Activated CD4-positive, alpha-beta T cell treated with anti-CD3 and anti-CD28 coated beads for 4 hours (primary cell): ENCODE measurements at regions not wholly inside any gene's neighbourhood (a gene's known extent, or its start where the extent isn't known, plus 50 kb on each side); places are given as distances from the start of the nearest gene placed in this dataset.

Experiments used
- DNase-seq, 2 donors: peaks; one replicate each; pipeline ENCODE4 v3.0.0-alpha.2; 2020

DNA sequence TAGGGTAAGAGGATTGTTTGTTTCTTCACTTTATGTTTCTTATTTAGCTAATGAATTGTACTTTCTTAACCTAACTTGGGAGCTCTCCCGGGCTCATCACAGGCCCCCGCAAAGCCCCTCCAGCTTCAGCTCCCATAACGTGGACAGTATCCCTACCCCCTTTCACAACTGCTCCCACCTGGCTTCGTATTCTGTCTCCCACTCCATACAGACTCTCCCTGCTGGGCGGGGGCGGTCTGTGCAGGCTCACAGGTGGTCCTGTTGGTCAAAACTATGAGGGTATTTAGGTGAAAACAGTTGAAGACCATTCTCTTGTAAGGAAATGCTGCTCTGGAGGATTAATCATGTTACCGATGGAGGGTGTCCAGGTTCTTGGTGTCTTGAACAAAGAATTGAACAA is 805.3 kb downstream of the SEMA5A start:
- DNase-seq = no peak

DNA sequence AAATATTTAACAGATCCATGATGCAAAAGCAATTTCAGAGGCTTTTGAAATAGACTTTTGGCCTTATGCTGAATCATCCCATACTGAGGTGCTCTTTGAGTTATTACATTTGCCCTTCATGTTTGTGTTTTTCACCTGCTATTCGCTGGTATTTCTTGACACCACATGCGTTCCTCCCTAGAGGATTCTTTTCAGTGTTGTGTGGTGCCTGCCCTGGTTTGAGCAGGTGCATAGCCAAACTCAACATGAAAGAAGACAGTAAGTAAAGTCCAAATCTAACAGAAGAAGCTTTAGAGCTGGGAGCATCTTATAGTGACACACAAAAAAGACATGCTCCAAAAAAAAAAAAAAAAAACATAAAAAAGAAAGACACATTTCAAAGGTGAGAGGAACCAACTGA is 796.3 kb downstream of the SEMA5A start:
- DNase-seq = no peak

DNA sequence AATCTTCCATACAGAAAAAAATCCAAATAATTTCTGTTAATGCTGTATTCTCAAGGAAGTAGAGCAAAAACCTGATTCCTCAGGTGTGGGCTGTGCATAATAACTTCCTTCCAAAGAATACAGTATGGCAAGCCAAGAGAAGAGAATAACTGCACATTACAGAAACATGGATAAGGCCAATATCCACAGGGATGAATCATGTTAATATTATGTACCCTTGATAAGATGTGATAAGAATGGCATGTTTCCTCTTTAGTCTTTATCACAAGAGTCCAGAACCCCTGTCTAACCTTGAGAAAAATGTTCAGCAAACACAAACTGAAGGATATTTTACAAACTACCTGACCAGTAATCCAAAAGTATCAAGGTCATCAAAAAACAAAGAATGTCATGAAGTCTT is 795.8 kb downstream of the SEMA5A start:
- DNase-seq = no peak

DNA sequence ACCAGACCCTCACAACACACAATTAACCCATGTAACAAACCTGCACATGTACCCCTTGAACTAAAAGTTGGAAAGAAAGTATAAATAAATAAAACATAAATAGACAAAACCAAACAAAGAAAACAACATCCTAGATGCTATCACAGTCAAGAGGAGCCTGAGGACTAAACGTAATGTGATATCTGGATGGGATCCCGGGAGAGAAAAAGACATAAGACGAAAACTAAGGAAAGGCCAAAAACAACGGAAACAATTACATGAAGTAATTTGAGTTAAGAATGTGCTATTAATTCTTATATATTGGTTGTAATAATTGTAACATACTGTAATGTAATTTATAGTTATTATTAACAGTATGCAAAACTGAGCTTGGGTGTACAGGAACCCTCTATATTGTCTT is 793.9 kb downstream of the SEMA5A start:
- DNase-seq = no peak

DNA sequence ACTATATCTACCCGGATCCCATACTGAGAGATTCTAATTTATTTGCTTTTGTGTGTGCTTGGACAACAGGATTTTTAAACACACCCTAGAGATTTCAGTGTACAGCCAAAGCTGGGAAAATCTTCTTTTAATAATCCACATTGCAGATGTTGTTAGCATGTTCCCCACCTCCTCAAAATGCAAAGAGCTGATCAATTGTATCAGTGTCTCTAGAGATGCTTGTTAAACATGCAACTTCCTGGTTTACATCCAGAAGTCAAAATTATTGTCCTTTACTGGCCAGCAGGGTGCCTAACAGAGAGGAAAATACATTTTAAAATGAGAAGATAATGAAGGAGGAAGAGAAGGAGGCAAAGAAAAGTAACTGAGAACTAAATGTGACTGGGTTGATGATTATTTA is 793.3 kb downstream of the SEMA5A start:
- no peak for DNase-seq

DNA sequence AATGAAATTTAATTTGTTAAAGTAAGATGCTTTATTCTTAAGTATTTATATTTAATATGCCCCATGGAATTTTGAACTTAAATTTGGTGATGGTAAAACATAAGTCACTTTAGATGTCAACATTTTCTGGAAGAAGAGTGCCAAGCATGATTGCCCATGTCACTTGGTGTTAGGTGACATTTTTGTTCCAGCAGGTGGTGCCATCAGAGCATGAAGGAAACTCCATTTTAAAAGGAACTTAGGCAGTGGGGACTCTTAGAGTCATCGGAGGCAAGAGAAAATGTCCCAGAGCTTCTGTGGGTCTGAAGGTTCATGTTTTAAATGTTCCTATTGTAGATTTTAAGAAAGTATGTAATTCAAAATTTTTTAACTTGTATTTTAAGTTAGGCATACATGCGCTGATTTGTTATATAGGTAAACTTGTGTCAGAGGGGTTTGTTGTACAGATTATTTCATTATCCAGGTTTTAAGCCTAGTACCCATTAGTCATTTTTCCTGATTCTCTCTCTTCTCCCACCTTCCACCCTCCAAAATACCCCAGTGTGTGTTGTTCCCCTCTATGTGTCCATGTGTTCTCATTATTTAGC is 789.3 kb downstream of the SEMA5A start:
- DNase-seq = no peak

DNA sequence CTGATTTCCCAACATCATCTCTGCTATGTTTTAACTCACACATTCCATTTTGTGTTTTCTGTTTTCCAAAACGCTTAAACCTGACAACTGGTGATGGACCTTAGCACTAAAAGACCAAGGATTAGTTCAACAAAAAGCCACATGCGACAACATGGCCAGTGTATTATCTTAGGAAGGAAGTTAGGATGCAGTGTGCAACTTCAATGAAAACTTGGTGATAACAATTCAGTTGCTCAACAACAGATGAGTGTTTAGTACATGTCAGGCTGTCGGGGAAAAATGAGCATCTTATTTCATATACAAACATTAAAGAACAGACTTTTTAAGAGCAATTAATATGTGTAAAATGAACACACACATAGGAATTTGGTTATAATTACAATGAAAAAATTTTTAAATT is 780.0 kb downstream of the SEMA5A start:
- no peak for DNase-seq

DNA sequence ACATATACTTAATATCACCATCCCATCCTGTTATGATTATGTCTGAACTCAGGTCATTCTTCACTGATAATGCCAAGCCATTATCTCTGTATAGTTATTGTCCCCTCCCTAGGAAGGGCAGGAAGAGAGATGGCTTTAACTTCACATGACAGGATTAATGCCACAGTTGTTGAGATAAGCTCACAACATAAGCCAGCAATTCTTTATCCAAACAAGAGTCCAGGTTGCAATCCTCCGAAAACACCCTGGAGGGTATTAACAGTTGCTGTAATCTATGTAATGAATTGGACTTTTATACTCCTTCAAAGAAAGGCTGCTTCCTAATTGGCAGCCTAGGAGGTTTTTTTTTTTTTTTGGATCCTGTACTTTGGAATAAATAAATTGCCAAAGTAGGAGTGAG is 779.4 kb downstream of the SEMA5A start:
- no peak for DNase-seq

DNA sequence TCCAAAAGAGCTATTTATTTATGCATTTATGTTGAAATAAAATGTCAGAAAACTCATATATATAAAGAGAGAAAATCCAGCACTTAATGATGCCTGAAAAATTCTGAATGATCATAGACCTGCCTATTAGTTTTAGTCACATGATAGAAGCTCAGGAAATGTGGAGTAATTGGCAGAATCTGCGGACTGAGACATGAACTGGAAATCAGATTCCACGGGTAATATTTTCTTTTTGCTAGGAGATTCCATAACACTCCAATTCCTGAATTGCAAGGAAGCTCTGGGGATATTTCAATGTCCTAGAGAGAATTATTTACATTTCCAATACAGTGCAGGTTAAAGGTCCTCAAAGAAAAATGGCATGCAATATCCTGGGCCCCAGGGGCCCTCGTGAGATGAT is 778.8 kb downstream of the SEMA5A start:
- no peak for DNase-seq

DNA sequence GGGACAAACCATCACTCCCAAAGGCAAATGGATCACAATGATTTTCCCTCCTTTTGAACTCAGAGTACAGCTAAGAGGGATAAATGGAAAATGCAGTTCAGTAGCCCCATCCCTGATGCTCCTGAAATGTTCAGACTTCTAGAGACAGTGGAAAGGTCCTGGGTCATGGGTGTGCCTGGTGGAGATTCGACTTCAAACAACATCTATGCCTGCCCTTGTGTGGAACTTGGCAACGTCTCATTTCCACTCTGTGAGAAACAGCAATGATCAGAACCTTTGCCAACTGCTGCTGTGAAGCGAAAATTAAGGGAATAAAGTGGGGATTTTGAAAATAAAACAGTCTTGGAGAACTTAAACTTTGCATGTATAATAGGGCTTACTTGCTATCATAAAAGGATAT is 778.1 kb downstream of the SEMA5A start:
- no peak for DNase-seq

DNA sequence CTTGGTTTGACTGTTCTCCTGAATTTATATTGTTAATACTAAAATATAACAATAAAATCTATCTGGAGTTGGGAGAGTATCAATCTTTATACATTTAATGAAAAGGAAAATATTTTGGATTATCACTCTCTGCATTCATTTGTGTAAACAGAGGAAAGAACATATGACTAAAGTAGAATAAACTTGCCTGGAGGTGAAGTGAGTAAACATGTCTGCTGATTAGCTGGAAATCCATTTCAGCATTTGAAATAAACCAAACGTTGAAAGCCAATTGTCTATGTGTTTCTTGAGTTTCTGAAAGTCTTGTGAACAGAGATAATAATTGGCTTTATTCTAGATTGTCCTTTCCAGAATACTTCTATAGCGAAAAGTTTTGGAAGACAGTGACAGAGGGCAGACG is 776.2 kb downstream of the SEMA5A start:
- DNase-seq = no peak

DNA sequence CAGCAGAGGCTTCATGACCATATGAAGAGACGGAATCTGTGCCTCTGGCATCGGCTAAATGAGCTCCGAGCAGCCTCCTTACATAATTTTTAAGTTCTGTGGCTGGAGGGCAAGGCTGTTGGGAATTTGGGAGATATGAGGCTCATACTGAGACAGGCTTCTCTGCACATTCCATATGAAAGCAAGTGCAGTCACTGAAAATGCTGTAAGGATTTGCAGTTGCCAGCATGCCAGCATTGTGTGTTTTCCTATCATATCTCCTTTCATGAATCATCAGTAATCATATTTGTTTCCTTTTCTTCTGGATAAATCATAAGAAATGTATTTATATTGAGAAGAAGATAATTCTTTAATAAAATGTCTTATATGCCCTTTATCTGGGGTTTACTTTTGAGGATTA is 775.4 kb downstream of the SEMA5A start:
- DNase-seq = no peak

DNA sequence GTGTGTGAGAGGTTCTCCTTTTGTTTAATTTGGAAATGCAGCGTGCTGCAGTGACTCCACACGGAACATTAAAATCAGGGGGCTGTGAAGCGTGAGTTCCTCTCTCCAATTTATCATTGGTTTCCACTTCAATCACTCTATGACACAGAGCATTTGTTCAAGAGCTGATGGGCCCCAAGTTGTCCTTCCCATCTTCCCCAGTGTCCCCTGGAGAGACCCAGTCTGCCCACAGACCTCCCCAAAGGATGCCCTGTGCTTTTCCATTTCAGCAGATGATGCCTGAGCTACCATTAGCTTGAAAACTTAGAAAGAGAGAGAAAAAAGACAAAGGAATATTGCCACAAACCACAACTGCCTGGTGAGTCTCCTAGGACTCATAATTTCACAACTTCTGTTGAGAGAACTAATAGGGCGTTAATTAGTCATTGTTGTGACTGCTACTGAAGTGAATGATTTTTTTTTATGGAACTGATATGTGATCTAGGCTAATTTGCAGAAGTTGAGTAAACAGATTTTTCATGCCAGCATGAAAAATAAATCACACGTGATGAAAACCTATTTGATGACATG is 772.7 kb downstream of the SEMA5A start:
- no peak for DNase-seq

DNA sequence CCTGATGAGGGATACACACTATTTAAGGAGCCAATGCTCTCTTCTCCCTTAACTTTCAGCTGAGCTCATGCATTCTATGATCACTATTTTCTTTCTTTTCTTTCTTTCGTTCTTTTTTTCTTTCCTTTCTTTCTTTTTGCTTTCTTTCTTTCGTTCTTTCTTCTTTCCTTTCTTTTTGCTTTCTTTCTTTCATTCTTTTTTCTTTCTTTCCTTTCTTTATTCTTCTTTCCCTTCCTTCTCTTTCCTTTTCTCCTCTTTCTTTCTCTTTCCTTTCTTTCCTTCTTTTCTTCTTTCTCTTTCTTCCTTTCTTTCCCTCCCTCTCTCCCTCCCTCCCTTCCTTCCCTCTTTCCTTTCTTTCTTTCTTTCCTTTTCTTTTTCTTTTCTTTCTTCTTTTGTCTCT is 761.2 kb downstream of the SEMA5A start:
- DNase-seq = no peak

DNA sequence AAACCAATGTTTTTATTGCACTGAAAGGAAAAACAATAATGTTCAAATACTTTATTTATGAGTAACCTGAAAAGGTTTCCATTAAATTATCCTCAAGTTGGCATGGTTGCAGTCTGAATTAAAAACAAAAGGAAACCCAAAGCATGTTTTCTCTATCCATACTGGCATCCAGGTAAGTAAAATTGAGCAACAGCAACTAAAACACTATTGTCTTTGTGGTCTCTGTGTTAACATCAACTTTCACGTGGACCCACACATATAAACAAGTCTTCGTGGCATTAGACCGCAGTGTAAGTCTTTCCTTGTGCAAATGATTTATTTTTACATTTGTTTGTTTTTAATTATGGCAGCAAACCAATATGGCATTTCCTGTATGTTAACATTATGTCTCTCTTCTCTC is 757.6 kb downstream of the SEMA5A start:
- no peak for DNase-seq

DNA sequence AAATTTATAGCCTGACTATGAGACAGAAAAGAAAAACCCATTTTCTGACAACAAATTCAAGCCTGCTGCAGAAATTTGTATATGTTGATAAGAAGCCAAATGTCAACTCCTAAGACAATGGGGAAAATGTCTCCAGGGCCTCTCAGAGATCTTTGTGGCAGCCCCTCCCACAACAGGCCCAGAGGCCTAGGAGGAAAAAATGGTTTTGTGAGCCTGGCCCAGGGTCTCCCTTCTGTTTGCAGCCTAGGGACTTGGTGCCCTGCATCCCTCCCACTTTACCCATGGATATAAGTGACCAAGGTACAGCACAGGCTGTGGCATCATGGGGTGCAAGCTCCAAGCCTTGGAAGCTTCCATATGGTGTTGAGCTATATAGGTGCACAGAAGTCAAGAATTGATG is 740.2 kb downstream of the SEMA5A start:
- DNase-seq = no peak

DNA sequence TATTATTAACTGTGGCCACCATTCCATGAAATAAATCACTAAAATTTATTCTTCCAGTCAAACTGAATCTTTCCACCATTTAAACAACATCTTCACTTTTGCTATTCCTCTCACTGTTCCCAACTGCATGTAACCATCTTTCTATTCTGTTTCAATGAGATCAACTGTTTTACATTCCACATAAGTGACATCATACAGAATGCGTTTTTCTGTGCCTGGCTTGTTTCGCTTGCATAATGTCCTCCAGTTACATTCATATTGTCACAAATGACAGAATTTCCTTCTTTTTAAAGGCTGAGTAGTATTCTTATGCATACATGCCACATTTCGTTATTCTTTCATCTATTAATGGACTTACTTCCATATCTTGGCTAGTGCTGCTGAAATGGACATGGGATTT is 738.2 kb downstream of the SEMA5A start:
- no peak for DNase-seq

DNA sequence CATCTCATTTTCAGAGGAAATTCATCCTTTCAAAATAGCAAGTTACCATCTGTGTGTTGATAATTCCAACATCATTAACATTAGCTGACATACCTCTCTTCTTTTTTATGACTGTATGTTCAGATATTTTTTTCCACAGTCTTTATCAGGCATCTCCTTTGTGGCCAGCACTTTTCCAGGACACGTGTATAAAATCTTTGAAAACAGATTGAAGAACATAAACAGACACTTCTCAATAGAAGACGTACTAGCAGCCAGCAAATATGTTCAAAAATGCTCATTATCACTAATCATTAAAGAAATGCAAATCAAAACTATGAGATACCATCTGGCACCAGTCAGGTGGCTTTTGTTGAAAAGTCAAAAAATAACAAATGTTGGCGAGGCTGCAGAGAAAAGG is 734.3 kb downstream of the SEMA5A start:
- no peak for DNase-seq

DNA sequence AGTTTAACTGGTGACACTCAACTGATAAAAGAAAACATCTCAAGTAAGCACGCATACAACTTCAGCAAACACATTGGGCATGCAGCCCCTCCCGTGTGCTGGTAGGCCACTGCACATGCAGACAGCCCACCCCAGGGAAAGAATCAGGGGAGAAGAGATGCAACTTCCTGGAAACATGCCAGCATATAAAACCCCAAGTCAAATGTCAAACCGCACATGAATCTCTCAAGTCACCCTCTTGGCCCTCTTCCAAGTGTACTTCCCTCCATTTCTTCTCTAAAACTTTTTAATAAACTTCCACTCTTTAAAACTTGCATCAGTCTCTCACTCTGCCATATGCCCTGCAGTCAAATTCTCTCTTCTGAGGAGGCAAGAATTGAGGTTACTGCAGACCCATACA is 732.7 kb downstream of the SEMA5A start:
- no peak for DNase-seq

DNA sequence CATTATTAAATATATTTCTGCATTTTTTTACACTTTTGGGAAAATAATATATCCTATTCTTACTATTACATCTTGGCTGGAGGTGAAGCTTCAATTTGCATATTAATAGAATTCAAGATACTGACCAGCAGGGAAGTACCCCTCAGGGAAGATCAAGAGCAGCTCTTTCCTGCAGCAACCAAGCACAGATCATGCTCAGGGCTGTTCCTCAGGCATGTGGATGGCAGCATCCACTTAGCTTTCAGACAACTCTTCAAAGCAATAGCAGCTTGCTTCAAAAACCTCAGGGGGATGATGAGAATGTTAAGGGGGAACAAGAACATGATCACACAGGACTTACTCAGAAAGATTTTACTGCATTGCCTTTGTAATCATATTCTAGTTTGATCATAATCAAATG is 731.8 kb downstream of the SEMA5A start:
- DNase-seq = no peak

DNA sequence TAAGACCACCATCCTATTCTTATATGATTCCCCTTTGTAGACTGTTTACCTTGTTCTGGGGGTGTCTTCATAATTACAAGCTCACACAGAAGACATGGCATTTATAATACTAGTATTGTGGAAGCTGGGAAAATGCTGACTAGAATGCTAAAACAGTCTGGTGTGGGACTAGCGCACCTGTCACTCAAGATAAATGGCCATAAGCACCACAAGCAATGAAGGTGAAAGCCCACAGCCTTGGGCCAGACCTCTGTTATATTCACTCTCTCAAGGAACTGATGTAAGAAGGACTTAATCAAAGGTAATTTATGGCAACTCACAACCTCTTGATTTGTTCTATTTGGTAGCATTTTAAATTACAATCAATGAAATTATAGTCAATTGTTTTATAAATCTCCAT is 721.5 kb downstream of the SEMA5A start:
- DNase-seq = no peak

DNA sequence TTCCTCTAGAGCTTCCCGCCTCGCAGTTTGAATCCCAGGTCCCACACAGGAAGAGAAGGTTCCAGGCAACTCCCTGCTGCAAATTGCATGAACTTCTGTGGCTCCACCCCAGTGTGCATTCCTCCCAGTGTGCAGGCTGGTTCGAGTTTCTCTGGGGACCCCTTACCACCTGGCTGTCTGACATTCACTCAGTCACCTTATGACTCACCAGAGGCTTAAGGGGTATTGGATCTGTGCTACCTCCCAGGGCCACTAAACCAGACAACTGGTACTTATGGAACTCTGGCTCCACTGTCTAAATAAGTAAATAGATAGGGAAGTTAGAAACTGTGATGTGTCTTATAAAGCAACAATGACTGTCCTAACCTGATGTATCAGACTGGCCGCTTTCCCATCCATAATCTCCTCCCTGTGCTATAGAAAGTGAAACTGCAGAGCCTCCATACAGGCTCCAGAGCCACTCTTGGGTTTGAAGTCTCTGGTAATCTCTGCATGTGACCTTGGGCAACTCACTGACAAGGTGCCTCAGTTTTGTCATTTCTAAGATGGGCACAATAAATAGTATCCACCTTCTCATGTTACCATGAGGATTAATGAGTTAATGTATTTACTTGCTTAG is 720.6 kb downstream of the SEMA5A start:
- DNase-seq = no peak

DNA sequence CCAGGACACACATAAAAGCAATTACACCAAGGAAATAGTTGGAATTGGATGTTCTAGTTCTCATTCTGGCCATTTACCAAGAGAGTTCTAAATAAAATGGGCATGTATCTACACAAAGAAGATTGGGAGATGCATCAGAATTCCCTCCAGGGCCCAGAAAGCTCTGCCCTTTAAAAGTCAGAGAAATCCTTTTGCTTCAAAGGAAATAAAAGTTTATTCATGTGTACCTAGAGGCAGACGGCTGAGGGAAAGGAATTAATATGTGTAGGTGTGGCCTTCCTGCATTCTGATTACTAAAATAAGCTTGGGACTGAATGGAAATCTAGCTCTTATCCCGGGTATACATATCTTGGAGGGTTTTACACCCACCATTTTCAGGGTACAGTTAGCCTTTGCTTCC is 719.4 kb downstream of the SEMA5A start:
- no peak for DNase-seq

DNA sequence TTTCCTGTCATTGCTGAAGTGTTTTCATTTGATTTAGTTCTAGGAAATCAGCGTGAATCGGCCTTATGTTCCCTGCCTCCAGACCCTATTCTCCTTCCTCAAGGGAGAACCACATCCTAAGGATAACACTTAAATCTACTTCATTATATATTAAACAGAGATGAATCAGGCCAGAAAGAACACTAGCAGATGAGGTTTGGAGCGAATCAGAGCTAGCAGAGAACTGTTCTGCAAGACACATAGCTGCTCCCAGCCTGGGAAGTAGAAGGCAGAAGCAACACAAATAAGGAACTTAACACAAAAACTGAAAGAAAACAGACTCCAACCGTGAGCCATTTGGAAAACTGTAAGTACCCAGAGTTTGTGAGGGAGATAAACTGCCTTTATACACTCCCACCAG is 718.2 kb downstream of the SEMA5A start:
- no peak for DNase-seq
